SK-N-SH (cell line): ENCODE measurements at regions not wholly inside any gene's neighbourhood (a gene's known extent, or its start where the extent isn't known, plus 50 kb on each side); places are given as distances from the start of the nearest gene placed in this dataset.

Source experiments
- CTCF ChIA-PET: fragments of 300-600, 350-600 bp; formaldehyde crosslinking; extraction: SDS; loops from one replicate; lab custom pipeline; 2021; lab: Yijun Ruan, JAX
- POLR2A ChIA-PET: fragments of 350-600 bp; sonication (Branson Sonifier 250); formaldehyde crosslinking; extraction: SDS; loops from one replicate; lab custom pipeline; 2020; ENCODE audit warnings: antibody characterized with exemption, inconsistent platforms; lab: Yijun Ruan, JAX
- DNase-seq: peaks from one replicate; pipeline ENCODE4 v3.0.0; 2012
- H2AFZ ChIP-seq: fragments of 200-600 bp; sonication (generic); 2 replicates; pipeline ENCODE4 v1.8.1; 2016; ENCODE audit warnings: antibody characterized with exemption, mild to moderate bottlenecking, low read depth
- H3F3A ChIP-seq: fragments of 200-600 bp; sonication (generic); replicated peaks from 2 replicates; pipeline ENCODE3; 2016; ENCODE audit warnings: antibody characterized with exemption, mild to moderate bottlenecking; ENCODE audit not compliant: insufficient read depth
- H3K27ac ChIP-seq, 2 experiments: fragments of 200-500 bp in 1 of 2; fragments of 200-600 bp in 1 of 2; sonication (Bioruptor generic) in 1 of 2; sonication (generic), shearing (Covaris generic) in 1 of 2; 2 replicates each; pipeline versions ENCODE4 v1.5.1 to v1.6.1; 2014 to 2016; ENCODE audit warnings: low read depth in 2 of 2, inconsistent platforms in 1 of 2, low read length in 1 of 2, mild to moderate bottlenecking in 1 of 2, mixed read lengths in 1 of 2
- H3K27me3 ChIP-seq: fragments of 200-600 bp; sonication (generic), shearing (Covaris generic); 2 replicates; pipeline ENCODE4 v1.6.1; 2016; ENCODE audit warnings: mixed run types; ENCODE audit not compliant: insufficient read depth
- H3K36me3 ChIP-seq, 2 experiments: fragments of 200-500 bp in 1 of 2; fragments of 200-600 bp in 1 of 2; sonication (Bioruptor generic) in 1 of 2; sonication (generic) in 1 of 2; replicated peaks in 1 of 2; 2 replicates each; pipeline versions ENCODE3 to v1.5.1; 2014 to 2016; ENCODE audit warnings: low read length in 1 of 2, mild to moderate bottlenecking in 1 of 2; ENCODE audit not compliant: insufficient read depth in 2 of 2, control insufficient read depth in 1 of 2
- H3K4me1 ChIP-seq, 2 experiments: fragments of 200-500 bp in 1 of 2; fragments of 200-600 bp in 1 of 2; sonication (Bioruptor generic) in 1 of 2; sonication (generic), shearing (Covaris generic) in 1 of 2; 2 replicates each; pipeline versions ENCODE4 v1.5.1 to v1.6.1; 2014 to 2016; ENCODE audit warnings: low read depth in 1 of 2, low read length in 1 of 2, mixed run types in 1 of 2; ENCODE audit not compliant: insufficient read depth in 2 of 2, control insufficient read depth in 1 of 2
- H3K4me2 ChIP-seq: fragments of 200-600 bp; sonication (generic), shearing (Covaris generic); 2 replicates; pipeline ENCODE4 v1.6.1; 2017; ENCODE audit warnings: mixed run types
- H3K4me3 ChIP-seq, 2 experiments: fragments of 200-500 bp in 1 of 2; fragments of 200-600 bp in 1 of 2; sonication (Bioruptor generic) in 1 of 2; sonication (generic), shearing (Covaris generic) in 1 of 2; 2 replicates each; pipeline versions ENCODE4 v1.5.1 to v1.8.1; 2014 to 2016; ENCODE audit warnings: low read depth in 2 of 2, inconsistent platforms in 1 of 2, low read length in 1 of 2, mild to moderate bottlenecking in 1 of 2, mixed read lengths in 1 of 2, moderate library complexity in 1 of 2
- H3K79me2 ChIP-seq: fragments of 200-600 bp; sonication (generic); 2 replicates; pipeline ENCODE4 v1.8.1; 2017; ENCODE audit warnings: mild to moderate bottlenecking; ENCODE audit not compliant: insufficient read depth
- H3K9ac ChIP-seq: fragments of 200-600 bp; sonication (generic); 2 replicates; pipeline ENCODE4 v1.6.1; 2017; ENCODE audit warnings: mixed run types
- H3K9me2 ChIP-seq: fragments of 200-600 bp; sonication (generic); 2 replicates; pipeline ENCODE4 v1.6.1; 2017; ENCODE audit warnings: mixed run types
- H3K9me3 ChIP-seq: fragments of 200-600 bp; sonication (generic); 2 replicates; pipeline ENCODE4 v1.6.1; 2017; ENCODE audit warnings: mixed run types, mild to moderate bottlenecking, moderate library complexity
- H4K20me1 ChIP-seq: fragments of 200-600 bp; sonication (generic); 2 replicates; pipeline ENCODE4 v1.6.1; 2017; ENCODE audit warnings: mild to moderate bottlenecking, mixed run types; ENCODE audit not compliant: insufficient read depth
- EZH2phosphoT487 ChIP-seq: fragments of 200-600 bp; sonication (generic); IDR thresholded peaks from 2 replicates; pipeline ENCODE4 v1.6.1; 2017; ENCODE audit warnings: low read depth, mixed run types, mild to moderate bottlenecking, antibody characterized with exemption, moderate library complexity, borderline replicate concordance
- FOSL2 ChIP-seq: IDR thresholded peaks from 2 replicates; pipeline ENCODE4 v1.4.0; 2012; ENCODE audit warnings: low read depth, mild to moderate bottlenecking, moderate library complexity, borderline replicate concordance
- FOXM1 ChIP-seq: IDR thresholded peaks from 2 replicates; pipeline ENCODE4 v1.4.0; 2012; ENCODE audit warnings: low read depth, mild to moderate bottlenecking
- SIN3A ChIP-seq: IDR thresholded peaks from 2 replicates; pipeline ENCODE4 v1.6.1; 2012; ENCODE audit warnings: low read depth, mild to moderate bottlenecking, low read length, moderate library complexity, borderline replicate concordance
- WGBS: methylation state at CpG from one replicate; pipeline ENCODE4 v1.1.6; 2017; ENCODE audit warnings: low lambda C conversion rate; 5-methylcytosine and 5-hydroxymethylcytosine counted together
- TF ChIP-seq, protein P1 (sequence below): IDR thresholded peaks from 2 replicates; pipeline ENCODE4 v1.4.0; 2012; ENCODE audit warnings: low read depth, borderline replicate concordance
- TF ChIP-seq, protein P2 (sequence below): fragments of 200-600 bp; sonication (generic); IDR thresholded peaks from 2 replicates; pipeline ENCODE4 v1.6.1; 2017; ENCODE audit warnings: antibody characterized with exemption, mild to moderate bottlenecking, moderate library complexity

DNA sequence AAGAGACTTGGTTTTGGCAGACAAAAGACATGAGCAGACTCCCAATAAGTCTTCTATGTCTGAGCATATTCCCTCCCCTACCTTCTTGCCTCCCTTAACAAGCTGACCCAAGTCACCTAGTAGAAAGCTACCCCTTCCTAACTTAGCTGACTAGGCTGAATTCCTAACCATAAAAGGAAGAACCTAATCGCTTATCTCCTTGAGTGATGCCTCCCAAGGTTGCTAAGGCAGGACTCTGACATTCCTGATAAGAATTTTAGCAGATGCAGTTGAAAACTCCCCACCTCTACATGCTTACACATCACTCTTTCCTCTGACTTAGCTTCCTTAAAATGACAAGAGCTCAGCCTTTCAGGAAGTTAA is 704.7 kb upstream of the MBL2 start:
- CTCF ChIA-PET: no interaction called here
- no peak for TF ChIP-seq SIN3A
- no peak for TF ChIP-seq FOXM1
- TF ChIP-seq EZH2phosphoT487: no peak
- Histone ChIP-seq H3K36me3 (no peaks in the 10 kb centered on the region), H4K20me1 (no peaks in the 10 kb centered on the region), H3K9me2 (no peaks in the 10 kb centered on the region), H3K9me3 (no peaks in the 10 kb centered on the region), H3K27me3 (no peaks in the 10 kb centered on the region), H3K79me2 (no peaks in the 10 kb centered on the region), H3K9ac (no peak overlapping the region), H3F3A (no peaks in the 10 kb centered on the region), H2AFZ (no peak overlapping the region), H3K27ac (no peak overlapping the region), H3K4me2 (no peak overlapping the region), H3K4me1 (no peaks in the 10 kb centered on the region), H3K4me3 (no peak overlapping the region)
- WGBS: 33% methylated on average over 1 of the region's 1 CpG
- POLR2A ChIA-PET: no interaction called here
- DNase-seq: no peak

DNA sequence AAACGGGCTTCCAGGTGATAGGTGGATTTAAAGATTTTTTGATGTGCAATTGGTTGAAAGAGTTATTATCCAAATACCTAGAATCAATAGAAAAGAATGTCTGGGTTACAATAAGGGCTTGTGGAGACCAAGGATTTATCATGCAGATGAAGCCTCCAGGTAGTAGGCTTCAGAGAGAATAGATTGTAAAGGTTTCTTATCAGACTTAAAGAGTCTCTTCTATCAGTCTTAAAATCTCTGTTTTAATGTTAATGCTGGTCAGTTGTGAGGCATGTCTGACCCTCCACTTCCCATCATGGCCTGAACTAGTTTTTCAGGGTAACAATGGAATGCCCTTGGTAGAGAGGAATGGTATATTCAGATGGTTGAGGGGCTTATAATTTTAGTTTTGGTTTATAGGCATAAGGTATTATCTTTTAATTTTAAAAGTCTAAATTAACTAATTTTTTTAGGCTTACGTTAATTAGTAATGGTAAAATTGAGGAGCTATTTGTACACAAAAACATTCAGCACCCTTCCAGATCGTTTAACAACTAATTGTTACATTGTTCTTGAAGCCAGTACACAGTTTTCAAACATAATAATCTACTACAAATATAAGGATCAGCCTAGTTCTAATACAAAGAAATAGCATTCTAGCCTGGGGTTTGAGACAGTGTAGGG is 704.2 kb upstream of the MBL2 start:
- Histone ChIP-seq H3K36me3 (no peaks in the 10 kb centered on the region), H3K9me2 (no peaks in the 10 kb centered on the region), H3K27me3 (no peaks in the 10 kb centered on the region), H3K27ac (no peak overlapping the region), H3K4me3 (no peak overlapping the region), H3F3A (no peaks in the 10 kb centered on the region), H3K9ac (no peak overlapping the region), H4K20me1 (no peaks in the 10 kb centered on the region), H3K4me1 (no peaks in the 10 kb centered on the region), H2AFZ (no peak overlapping the region), H3K79me2 (no peaks in the 10 kb centered on the region), H3K9me3 (no peaks in the 10 kb centered on the region), H3K4me2 (no peak overlapping the region)
- WGBS: 20% methylated on average over 3 of the region's 3 CpGs
- CTCF ChIA-PET: no interaction called here
- POLR2A ChIA-PET: no interaction called here
- TF ChIP-seq, protein P1, sequence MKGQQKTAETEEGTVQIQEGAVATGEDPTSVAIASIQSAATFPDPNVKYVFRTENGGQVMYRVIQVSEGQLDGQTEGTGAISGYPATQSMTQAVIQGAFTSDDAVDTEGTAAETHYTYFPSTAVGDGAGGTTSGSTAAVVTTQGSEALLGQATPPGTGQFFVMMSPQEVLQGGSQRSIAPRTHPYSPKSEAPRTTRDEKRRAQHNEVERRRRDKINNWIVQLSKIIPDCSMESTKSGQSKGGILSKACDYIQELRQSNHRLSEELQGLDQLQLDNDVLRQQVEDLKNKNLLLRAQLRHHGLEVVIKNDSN: no peak
- no peak for DNase-seq

DNA sequence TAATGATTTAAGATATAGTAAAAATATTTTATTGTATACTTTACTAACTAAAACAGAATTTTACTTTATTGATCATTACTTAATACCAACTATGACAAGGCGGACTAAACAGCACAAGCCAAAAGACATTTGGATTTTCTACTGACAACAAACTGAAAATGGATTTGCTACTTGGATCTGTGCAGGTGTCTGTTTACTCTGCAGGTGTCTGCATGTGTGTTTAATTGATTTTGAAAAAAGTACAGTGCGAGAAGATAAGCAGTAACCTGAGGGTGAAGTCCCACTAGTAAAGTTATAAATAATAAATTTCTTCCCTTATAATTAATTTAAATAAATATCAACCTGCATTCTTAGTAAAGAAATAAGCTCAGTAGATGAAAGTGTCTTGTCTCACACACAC is 696.8 kb upstream of the MBL2 start:
- no peaks in the 10 kb centered on the region for H3K27me3 ChIP-seq
- no peaks in the 10 kb centered on the region for H3K4me1 ChIP-seq
- WGBS: 57% methylated on average over 2 of the region's 2 CpGs
- H4K20me1 ChIP-seq: no peaks in the 10 kb centered on the region
- no peak overlapping the region for H2AFZ ChIP-seq
- no peaks in the 10 kb centered on the region for H3K79me2 ChIP-seq
- H3K9me2 ChIP-seq: no peaks in the 10 kb centered on the region
- no peaks in the 10 kb centered on the region for H3K9me3 ChIP-seq
- no peak for TF ChIP-seq FOSL2
- TF ChIP-seq, protein P2, sequence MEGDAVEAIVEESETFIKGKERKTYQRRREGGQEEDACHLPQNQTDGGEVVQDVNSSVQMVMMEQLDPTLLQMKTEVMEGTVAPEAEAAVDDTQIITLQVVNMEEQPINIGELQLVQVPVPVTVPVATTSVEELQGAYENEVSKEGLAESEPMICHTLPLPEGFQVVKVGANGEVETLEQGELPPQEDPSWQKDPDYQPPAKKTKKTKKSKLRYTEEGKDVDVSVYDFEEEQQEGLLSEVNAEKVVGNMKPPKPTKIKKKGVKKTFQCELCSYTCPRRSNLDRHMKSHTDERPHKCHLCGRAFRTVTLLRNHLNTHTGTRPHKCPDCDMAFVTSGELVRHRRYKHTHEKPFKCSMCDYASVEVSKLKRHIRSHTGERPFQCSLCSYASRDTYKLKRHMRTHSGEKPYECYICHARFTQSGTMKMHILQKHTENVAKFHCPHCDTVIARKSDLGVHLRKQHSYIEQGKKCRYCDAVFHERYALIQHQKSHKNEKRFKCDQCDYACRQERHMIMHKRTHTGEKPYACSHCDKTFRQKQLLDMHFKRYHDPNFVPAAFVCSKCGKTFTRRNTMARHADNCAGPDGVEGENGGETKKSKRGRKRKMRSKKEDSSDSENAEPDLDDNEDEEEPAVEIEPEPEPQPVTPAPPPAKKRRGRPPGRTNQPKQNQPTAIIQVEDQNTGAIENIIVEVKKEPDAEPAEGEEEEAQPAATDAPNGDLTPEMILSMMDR: no peak
- ChIA-PET POLR2A (no interaction called here), CTCF (no interaction called here)
- H3K4me2 ChIP-seq: no peak overlapping the region
- no peak overlapping the region for H3K27ac ChIP-seq
- no peak overlapping the region for H3K4me3 ChIP-seq
- no peaks in the 10 kb centered on the region for H3F3A ChIP-seq
- no peak for DNase-seq
- H3K36me3 ChIP-seq: no peaks in the 10 kb centered on the region
- no peak overlapping the region for H3K9ac ChIP-seq
